ENCODE measurements at regions not wholly inside any gene's neighbourhood (a gene's known extent, or its start where the extent isn't known, plus 50 kb on each side); places are given as distances from the start of the nearest gene placed in this dataset.
"Not testable (repeated sequence)": the region's sequence is repeated elsewhere in the genome, so short reads cannot be mapped to it uniquely, and the experiment has no call there.

GRCh38 chr1:82799261-82799660 is 998.5 kb downstream of the ADGRL2 start:
- DNase-seq, result no peak

GRCh38 chr1:82795508-82796149 is 994.9 kb downstream of the ADGRL2 start:
- DNase-seq, result no peak

- no peak for DNase-seq
Measured at GRCh38 chr1:82792151-82792550, 991.4 kb downstream of the ADGRL2 start.

GRCh38 chr1:82790556-82790955 is 989.8 kb downstream of the ADGRL2 start:
- DNase-seq, result no peak

- DNase-seq, result no peak
Measured at GRCh38 chr1:82788660-82789059, 987.9 kb downstream of the ADGRL2 start.

- DNase-seq, result no peak
Measured at GRCh38 chr1:82788038-82788437, 987.3 kb downstream of the ADGRL2 start.

- no peak for DNase-seq
Measured at GRCh38 chr1:82786883-82787282, 986.1 kb downstream of the ADGRL2 start.

- DNase-seq, result no peak
Measured at GRCh38 chr1:82785268-82785790, 984.6 kb downstream of the ADGRL2 start.

GRCh38 chr1:82783044-82783443 is 982.3 kb downstream of the ADGRL2 start:
- DNase-seq, result no peak

GRCh38 chr1:82782599-82782998 is 981.9 kb downstream of the ADGRL2 start:
- DNase-seq, result no peak

- DNase-seq, result no peak
Measured at GRCh38 chr1:82778612-82779011, 977.9 kb downstream of the ADGRL2 start.

- DNase-seq, result no peak
Measured at GRCh38 chr1:82777240-82777639, 976.5 kb downstream of the ADGRL2 start.

GRCh38 chr1:82776730-82777129 is 976.0 kb downstream of the ADGRL2 start:
- DNase-seq, result not testable (repeated sequence)

- DNase-seq, result peak; percentile 47
Measured at GRCh38 chr1:82775406-82776000, 974.8 kb downstream of the ADGRL2 start.

- DNase-seq, result no peak
Measured at GRCh38 chr1:82762829-82763532, 962.2 kb downstream of the ADGRL2 start.

GRCh38 chr1:82759035-82759434 is 958.3 kb downstream of the ADGRL2 start:
- no peak for DNase-seq

- DNase-seq, result no peak
Measured at GRCh38 chr1:82755671-82756070, 954.9 kb downstream of the ADGRL2 start.

GRCh38 chr1:82755191-82755590 is 954.5 kb downstream of the ADGRL2 start:
- DNase-seq, result no peak

- no peak for DNase-seq
Measured at GRCh38 chr1:82752046-82752445, 951.3 kb downstream of the ADGRL2 start.

GRCh38 chr1:82733645-82734044 is 932.9 kb downstream of the ADGRL2 start:
- DNase-seq, result no peak

GRCh38 chr1:82731216-82731615 is 930.5 kb downstream of the ADGRL2 start:
- DNase-seq, result no peak

GRCh38 chr1:82728206-82728605 is 927.5 kb downstream of the ADGRL2 start:
- DNase-seq, result no peak

GRCh38 chr1:82724246-82724645 is 923.5 kb downstream of the ADGRL2 start:
- no peak for DNase-seq

- no peak for DNase-seq
Measured at GRCh38 chr1:82722608-82723007, 921.9 kb downstream of the ADGRL2 start.

Data from activated CD4-positive, CD25-positive, alpha-beta regulatory T cell treated with anti-CD3 and anti-CD28 coated beads, Interleukin-2, amount 50 U/mL, for 72 hours (primary cell).